Kidney epithelial cell (primary cell): ENCODE measurements at regions not wholly inside any gene's neighbourhood (a gene's known extent, or its start where the extent isn't known, plus 50 kb on each side); places are given as distances from the start of the nearest gene placed in this dataset.

Experiments used
- DNase-seq: peaks from one replicate; pipeline ENCODE4 v3.0.0-alpha.2; 2010; ENCODE audit warnings: low read depth
- H3K27me3 ChIP-seq: 2 replicates; pipeline ENCODE4 v1.6.0; 2011; ENCODE audit warnings: low read length; ENCODE audit not compliant: control insufficient read depth, insufficient read depth
- H3K36me3 ChIP-seq: 2 replicates; pipeline ENCODE4 v1.5.1; 2011; ENCODE audit warnings: low read length; ENCODE audit not compliant: control insufficient read depth, insufficient read depth
- H3K4me3 ChIP-seq: 2 replicates; pipeline ENCODE4 v1.5.1; 2011; ENCODE audit warnings: low read depth, mild to moderate bottlenecking, control low read depth, low read length
- TF ChIP-seq, protein P1 (sequence below): IDR thresholded peaks from 2 replicates; pipeline ENCODE4 v1.5.1; 2011; ENCODE audit warnings: mild to moderate bottlenecking, moderate library complexity, low read length, control low read depth, inconsistent platforms; ENCODE audit not compliant: insufficient read depth, poor library complexity, severe bottlenecking

DNA sequence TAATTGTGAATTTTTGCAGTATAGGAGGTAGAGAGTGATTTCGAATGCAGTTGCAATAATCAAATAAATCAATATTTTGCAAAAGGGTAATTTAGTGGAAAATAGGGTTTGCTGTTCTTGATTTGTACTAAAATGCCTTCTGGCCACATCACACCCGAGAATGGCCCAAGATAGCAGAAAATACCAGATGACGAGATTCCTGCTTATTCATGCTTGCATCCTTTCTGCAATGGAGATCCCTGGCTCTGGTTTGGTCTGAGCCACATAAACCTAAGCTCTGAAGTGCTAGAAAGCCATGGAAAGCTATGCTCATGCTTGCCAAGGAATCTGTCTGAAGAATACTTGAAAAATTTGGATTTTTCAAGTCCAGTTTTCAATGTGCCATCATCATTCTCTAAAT is 634.2 kb upstream of the COBL start:
- peak; percentile 63 for DNase-seq
- Histone ChIP-seq H3K27me3 (no peaks in the 10 kb centered on the region), H3K36me3 (no peaks in the 10 kb centered on the region), H3K4me3 (no peak overlapping the region)
- TF ChIP-seq, protein P1, sequence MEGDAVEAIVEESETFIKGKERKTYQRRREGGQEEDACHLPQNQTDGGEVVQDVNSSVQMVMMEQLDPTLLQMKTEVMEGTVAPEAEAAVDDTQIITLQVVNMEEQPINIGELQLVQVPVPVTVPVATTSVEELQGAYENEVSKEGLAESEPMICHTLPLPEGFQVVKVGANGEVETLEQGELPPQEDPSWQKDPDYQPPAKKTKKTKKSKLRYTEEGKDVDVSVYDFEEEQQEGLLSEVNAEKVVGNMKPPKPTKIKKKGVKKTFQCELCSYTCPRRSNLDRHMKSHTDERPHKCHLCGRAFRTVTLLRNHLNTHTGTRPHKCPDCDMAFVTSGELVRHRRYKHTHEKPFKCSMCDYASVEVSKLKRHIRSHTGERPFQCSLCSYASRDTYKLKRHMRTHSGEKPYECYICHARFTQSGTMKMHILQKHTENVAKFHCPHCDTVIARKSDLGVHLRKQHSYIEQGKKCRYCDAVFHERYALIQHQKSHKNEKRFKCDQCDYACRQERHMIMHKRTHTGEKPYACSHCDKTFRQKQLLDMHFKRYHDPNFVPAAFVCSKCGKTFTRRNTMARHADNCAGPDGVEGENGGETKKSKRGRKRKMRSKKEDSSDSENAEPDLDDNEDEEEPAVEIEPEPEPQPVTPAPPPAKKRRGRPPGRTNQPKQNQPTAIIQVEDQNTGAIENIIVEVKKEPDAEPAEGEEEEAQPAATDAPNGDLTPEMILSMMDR = no peak

DNA sequence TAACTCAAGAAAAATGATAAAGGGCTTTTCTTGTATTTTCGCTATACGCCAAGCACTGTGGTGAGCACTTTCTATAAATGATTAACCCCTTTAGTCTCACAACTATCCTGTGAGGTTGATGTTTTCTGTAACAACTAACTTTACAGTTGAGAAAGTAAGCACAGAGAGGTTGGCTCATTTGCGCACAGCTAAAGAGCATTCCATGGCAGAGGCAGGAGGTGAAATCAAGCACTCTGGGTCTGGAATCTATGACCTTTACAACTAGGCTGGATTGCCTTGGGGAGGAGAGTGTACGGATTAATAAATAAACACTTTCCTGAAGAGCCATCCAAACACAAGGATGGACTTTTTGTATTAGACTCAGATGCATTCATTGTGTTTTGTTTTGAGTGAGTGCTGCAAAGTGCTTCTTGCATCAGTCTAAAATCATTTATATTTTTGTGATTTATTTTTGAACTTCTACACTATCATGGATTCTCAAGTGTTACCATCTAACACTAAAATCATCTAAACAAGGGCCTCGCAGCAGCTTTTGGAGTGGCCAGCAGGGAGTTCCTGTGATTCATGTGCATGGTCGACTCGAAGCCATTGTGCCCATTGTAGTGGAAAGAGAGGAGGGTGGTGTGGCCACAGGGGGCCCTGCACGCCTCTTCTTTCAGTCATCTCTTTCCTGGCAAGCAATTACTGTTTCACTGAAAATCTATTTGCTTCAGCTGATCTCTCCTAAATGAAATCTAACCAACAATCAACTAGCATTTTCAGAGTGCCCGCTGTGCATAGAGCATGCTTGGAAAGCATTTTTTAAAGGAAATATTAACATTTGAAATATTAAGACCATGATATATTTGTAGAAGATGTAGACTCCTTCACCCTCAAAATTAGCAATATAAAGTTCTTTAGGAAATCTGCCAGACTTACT is 633.4 kb upstream of the COBL start:
- Histone ChIP-seq H3K27me3 (no peaks in the 10 kb centered on the region), H3K4me3 (no peak overlapping the region), H3K36me3 (no peaks in the 10 kb centered on the region)
- TF ChIP-seq, protein P1 = peak; percentile 27
- DNase-seq = peak; percentile 42

DNA sequence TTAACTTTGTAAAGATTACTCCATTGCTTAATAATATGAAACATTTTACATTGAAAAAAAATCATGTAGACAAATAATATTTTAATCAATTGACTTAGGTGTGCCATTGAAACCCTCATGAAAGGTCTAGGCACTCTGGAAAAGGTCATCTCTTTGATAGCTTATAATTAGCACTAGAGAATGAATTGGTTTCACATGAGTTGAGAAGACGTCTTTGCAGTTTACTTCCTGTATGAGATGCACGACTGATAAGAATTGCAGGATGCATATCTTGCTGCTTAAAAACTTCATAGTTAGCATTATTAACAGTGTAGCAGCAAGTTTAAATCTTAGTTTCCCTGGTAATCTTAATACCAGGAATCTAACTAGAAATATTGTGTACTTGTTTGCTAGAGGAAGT is 614.2 kb upstream of the COBL start:
- H3K4me3 ChIP-seq = no peak overlapping the region
- no peaks in the 10 kb centered on the region for H3K36me3 ChIP-seq
- no peaks in the 10 kb centered on the region for H3K27me3 ChIP-seq
- TF ChIP-seq, protein P1 = no peak
- no peak for DNase-seq

DNA sequence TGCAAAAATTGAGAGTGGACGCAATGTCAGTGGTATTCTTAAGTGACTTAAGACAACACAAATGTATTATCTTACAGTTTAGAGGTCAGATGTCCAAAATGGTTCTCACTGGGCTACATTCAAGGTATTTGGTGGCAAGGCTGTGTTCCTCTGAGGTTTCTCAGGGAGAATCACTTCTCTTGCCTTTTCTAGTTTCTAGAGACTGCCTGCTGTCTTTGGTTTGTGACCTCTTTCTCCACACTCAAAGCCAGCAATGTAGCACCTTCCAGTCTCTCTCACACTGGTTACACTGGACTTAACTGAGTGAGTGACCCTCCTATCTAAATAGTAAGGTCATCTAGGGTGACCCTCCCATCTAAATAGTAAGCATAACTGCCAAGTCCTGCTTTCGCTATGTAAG is 613.2 kb upstream of the COBL start:
- no peak for DNase-seq
- H3K4me3 ChIP-seq = no peak overlapping the region
- no peaks in the 10 kb centered on the region for H3K36me3 ChIP-seq
- TF ChIP-seq, protein P1 = no peak
- H3K27me3 ChIP-seq = no peaks in the 10 kb centered on the region

DNA sequence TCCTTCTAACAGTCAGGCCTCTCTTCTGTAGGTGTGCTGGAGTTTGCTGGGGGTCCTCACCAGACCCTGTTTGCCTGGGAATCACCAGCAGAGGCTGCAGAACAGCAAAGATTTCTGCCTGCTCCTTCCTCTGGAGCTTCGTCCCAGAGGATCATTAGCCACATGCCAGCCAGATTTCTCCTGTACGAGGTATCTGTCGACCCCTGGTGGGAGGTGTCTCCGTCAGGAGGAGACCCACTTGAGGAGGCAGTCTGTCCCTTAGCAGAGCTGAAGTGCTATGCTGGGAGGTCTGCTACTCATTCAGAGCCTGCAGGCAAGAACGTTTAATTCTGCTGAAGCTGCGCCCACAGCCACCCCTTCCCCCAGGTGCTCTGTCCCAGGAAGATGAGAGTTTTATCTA is 611.1 kb upstream of the COBL start:
- Histone ChIP-seq H3K27me3 (no peaks in the 10 kb centered on the region), H3K4me3 (no peak overlapping the region), H3K36me3 (no peaks in the 10 kb centered on the region)
- TF ChIP-seq, protein P1 = no peak
- no peak for DNase-seq

DNA sequence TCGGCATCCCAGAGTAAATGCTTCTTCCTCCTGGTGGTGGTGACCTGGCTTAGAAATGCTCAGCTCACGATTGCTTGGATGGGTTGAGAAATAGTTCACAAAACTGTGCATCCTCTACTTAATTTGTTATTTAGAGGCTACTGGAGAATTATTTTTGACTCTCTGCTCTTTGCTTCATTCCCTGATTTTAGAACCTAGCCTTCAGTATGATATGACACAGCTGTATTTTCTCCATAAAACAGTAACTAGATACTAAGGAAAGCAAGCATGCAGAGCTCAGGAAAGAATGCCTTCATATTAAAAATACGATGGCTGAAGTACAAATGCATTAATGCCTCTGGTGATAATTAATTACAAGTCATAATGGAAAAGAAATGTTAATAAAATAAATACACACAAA is 602.0 kb upstream of the COBL start:
- Histone ChIP-seq H3K4me3 (no peak overlapping the region), H3K27me3 (no peaks in the 10 kb centered on the region), H3K36me3 (no peaks in the 10 kb centered on the region)
- TF ChIP-seq, protein P1 = no peak
- DNase-seq = no peak
